Keratinocyte (primary cell): ENCODE measurements at regions not wholly inside any gene's neighbourhood (a gene's known extent, or its start where the extent isn't known, plus 50 kb on each side); places are given as distances from the start of the nearest gene placed in this dataset.

ENCODE experiments used
- EZH2 ChIP-seq: IDR thresholded peaks from one replicate; pipeline ENCODE4 v1.6.1; 2012; ENCODE audit warnings: inconsistent platforms, mild to moderate bottlenecking, low read length, moderate library complexity
- TF ChIP-seq, protein P1 (sequence below), 3 experiments: IDR thresholded peaks in 1 of 3; conservative IDR thresholded peaks in 1 of 3; optimal IDR thresholded peaks in 1 of 3; 2 replicates in 2 of 3; 3 replicates in 1 of 3; pipeline versions ENCODE3 to v1.5.1; 2011; ENCODE audit warnings: low read length in 3 of 3, mild to moderate bottlenecking in 3 of 3, moderate library complexity in 2 of 3, control low read depth in 1 of 3, inconsistent platforms in 1 of 3; ENCODE audit not compliant: insufficient read depth in 2 of 3; ENCODE audit errors: extremely low read depth in 1 of 3

DNA sequence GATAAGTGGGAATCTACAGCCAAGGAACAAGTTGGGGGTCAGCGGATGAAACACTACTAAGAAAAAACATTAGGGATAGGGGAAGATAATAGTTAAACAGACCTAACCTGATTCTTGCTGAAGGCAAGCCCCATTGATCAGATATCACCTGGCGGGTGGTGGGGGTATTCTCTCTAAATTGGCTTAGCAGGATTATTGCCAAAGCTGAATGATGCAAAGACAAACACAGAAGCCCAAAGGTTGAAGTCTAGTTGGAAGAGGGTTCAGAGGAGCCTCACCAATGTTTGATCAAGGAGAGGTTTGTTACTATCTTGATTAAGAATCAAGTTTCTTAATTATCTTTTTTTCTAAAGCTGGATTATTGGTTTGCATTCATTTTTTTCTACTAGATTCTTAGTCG is 371.9 kb upstream of the CNTN4 start:
- TF ChIP-seq, protein P1, sequence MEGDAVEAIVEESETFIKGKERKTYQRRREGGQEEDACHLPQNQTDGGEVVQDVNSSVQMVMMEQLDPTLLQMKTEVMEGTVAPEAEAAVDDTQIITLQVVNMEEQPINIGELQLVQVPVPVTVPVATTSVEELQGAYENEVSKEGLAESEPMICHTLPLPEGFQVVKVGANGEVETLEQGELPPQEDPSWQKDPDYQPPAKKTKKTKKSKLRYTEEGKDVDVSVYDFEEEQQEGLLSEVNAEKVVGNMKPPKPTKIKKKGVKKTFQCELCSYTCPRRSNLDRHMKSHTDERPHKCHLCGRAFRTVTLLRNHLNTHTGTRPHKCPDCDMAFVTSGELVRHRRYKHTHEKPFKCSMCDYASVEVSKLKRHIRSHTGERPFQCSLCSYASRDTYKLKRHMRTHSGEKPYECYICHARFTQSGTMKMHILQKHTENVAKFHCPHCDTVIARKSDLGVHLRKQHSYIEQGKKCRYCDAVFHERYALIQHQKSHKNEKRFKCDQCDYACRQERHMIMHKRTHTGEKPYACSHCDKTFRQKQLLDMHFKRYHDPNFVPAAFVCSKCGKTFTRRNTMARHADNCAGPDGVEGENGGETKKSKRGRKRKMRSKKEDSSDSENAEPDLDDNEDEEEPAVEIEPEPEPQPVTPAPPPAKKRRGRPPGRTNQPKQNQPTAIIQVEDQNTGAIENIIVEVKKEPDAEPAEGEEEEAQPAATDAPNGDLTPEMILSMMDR (optimal IDR thresholded peaks at IDR 0.05 in 1 of 3, IDR thresholded peaks at IDR 0.05 in 1 of 3, conservative IDR thresholded peaks at IDR 0.05 in 1 of 3; ENCODE audit: extremely low read depth in 1 of 3, insufficient read depth in 2 of 3, low read length in 3 of 3), result no peak
- no peak for TF ChIP-seq EZH2
